M059J (cell line): ENCODE measurements at regions not wholly inside any gene's neighbourhood (a gene's known extent, or its start where the extent isn't known, plus 50 kb on each side); places are given as distances from the start of the nearest gene placed in this dataset.
"Not testable (repeated sequence)": the region's sequence is repeated elsewhere in the genome, so short reads cannot be mapped to it uniquely, and the experiment has no call there.

ENCODE experiments used
- DNase-seq: peaks from one replicate; pipeline ENCODE4 v3.0.0-alpha.2; 2012; ENCODE audit warnings: low read depth

DNA sequence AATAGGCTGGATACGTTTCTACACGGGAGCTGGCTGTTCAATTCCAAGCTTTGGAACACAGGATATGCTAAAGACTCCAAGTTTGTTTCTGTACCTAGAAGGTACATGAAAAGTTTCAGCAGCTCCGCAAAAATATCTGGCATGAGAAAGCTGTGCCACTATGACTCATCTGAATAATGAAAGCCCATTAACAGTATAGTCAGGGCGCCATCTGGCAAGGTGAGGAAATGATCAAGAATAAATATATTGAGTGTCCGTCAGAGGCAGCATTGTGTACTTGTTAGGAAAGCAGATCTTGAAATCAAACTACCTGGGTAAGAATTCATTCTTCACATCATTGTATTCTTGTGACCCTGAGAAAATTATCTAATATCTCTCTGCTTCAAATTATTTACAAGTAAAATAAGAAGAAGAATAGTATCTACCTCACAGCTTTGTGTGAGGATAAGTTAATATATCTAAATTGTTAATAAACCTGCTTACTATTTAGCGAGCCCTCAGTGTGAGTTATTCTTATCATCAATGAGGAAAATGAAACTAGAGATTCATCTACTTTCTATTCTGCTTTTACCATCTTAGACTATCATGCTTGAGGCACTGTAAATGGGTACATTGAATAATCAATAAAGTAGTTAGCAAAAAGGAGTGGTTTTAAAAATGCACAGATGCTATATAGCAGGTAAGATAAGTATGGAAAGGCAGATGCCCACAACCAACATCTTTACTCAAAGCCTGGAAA, 53.5 kb downstream of the FSCB start:
- no peak for DNase-seq

DNA sequence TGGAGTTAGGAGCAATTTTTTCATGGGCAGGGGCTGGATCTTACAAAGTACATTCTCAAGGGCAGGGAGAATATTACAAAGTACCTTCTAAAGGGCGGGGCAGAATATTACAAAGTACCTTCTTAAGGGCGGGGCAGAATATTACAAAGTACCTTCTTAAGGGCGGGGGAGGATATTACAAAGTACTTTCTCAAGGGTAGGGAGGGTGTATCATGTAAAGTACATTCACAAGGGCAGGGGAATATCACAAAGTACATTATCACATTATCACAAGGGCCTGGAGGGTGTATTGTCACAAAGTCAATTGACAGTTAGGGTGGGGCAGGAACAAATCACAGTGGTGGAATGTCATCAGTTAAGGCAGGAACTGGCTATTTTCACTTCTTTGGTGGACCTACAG, 56.9 kb downstream of the FSCB start:
- not testable (repeated sequence) for DNase-seq

DNA sequence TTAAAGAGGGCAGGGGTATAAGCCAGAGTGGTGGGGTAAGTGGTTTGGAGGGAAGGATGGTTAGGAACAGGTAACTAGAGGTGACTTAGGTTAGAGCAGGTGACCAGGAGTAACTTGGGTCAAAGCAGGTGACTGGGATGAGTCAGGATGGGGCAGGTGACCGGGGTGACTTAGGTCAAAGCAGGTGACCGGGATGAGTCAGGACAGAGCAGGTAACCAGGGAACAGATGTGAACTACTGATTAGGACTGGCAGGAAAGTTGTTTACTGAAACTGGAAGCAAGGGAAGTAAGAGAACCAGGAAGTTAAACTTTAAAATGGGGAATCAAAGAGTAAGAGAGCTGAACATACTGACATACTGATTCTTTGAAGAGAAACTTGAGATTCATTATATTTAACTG, 57.4 kb downstream of the FSCB start:
- DNase-seq = no peak

DNA sequence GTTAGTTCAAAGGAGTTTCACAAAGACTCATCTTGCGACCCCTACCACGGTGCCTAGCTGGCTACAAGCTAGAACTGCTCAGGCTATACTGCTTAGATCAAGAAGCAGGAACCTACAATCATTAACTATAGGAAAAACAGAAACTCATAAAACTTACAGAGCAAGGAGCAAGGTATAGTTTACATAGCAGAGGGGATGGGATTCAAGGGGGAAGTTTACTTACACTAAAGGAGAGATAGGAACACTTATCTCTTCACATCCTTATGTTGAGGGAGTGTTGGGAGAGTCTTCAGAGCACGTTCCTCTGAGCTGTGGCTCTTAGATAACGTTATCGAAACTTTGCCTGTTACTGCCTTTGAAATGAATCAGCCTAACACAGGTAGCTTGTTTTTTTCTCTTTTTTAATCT, 58.1 kb downstream of the FSCB start:
- no peak for DNase-seq

DNA sequence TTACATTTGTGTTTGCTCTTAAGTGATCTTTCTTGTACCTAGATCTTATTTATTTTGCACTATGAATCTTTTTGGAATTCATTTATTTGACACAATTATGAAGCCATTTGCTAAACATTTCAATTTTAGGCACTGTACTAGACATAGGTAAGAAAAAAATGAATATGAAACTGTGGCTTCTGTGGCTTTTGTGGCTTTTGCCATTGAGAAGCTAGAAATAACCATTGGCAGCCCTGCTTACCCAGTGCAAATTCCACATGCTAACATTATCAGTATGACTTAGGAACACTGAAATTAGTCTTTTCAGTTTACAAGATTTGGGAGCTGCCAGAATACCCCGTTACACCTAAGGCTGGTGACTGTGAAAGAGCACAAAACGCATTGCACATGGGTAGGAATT, 60.1 kb downstream of the FSCB start:
- no peak for DNase-seq

DNA sequence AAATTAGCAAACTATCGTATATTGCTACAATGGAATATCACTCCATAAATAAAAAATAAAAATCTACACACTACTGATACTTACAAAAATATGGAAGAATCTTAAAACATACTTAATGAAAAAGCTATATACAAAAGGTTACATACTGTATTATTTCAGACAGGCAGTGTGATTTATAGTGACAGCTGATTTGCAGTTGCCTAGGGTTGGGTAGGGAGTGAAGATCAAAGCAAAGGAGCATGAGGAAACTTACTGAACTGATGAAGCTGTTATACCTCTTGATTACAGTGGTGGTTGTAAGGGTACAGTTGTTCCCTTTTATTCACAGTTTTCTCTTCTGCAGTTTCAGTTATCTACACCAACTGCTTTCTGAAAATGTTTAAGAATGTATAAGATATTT, 62.6 kb downstream of the FSCB start:
- DNase-seq = no peak

DNA sequence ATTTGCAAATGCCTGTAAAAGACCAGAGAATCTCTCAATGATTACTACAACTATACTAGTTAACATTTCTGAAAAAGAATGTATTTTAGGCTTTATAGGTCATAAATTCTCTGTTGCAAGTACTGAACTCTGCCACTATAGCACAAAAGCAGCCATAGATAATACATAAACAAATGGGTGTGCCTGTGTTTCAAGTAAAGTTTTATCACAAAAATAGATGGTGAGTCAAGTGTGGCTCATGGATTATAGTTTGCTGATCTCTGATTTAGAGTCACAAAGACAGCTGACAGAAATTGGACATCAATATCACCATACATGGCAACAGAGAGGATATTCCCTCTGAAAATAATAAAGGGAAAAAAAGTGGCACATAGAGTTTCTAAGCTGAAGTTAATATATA, 68.1 kb downstream of the FSCB start:
- DNase-seq = no peak

DNA sequence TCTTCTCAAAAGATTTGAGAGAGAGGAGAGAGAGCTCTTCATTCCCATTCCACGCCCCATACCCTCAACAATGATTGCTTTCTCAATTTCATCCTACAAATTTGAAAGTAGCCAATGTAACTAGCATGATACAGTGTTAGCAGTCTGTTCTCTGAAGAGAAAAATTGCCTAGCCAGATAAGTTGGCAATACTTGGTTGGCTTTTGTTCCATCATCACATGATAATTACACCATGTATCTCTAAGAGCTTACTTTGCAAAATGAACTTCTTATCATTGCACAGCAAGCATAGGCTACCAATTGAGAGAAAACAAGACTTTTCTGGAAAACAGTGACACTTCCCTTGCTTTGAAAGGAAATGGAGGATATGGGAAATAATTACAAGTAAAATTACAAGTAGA, 68.9 kb downstream of the FSCB start:
- no peak for DNase-seq

DNA sequence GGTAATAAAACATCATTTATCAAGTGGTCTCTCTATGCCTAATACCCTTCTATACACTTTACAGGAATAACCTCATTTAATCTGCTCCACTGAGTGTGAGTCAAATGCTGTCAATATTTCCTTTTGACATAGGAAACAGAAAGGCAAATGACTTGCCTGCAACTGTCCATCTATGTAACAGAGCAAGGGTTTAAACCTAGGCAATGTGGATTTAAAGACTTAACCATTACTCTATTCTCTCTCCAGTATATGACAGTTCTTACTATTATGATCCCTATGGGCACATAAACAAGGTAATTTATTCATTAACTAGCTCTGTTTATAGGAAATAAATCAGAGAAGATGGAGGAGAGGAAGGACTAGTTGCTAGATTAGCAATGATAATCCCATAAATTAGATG, 70.6 kb downstream of the FSCB start:
- no peak for DNase-seq

DNA sequence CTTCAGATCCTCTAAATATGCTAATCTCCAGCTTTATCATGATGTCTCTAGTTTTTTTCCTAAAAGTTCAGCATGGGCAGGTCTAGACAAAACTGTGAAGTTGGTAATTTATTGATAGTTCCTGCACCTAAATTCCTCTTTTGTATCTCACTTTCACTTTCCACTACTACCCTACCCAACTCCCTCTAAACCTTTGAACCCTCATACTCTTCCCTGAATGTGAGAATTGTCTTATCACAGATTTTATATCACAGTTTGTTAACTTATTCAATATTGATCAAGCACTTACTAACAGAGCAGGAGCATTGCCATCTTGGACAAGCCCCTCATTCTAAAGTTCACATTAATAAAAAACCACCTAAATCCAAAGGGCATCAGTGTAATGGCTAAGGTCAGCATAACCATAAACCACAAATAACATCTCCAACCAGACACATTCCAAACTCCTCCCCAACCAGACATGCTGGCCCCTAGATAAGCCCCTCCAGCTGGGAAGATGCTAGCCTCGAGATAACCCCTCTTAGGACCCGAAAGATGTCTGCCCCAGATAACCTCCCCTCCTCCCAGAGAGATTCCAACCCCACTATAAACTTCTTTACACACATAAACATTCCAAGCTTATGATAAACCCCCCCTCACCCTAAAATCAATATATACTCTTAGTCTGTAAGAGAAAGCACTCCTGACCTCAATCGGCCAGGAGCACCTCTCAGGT, 78.7 kb downstream of the FSCB start:
- DNase-seq = no peak

DNA sequence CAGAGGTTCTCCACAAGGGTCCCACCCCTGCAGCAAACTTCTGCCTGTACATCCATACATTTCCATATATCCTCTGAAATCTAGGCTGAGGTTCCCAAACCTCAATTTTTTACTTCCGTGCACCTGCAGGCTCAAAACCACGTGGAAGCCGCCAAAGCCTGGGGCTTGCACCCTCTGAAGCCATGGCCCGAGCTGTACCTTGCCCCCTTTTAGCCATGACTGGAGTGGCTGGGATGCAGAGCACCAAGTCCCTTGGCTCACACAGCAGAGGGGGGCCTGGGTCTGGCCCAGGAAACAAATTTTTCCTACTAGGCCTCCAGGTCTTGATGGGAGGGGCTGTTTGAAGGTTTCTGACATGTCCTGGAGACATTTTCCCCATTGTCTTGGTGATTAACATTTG, 84.4 kb downstream of the FSCB start:
- no peak for DNase-seq

DNA sequence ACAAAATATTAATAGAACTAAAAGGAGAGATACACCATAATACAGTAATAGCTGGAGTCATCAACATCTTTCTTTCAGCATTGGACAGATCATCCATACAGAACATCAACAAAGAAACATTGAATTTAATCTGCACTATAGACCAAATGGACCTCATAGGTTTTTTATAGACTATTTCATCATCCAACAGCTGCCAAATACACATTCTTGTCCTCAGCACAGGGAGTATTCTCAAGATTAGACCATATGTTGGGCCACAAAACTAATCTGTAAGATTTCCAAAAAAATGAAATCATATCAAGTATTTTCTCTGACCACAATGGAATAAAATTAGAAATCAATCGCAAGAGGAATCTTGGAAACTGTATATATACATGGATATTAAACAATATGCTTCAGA, 86.9 kb downstream of the FSCB start:
- no peak for DNase-seq

DNA sequence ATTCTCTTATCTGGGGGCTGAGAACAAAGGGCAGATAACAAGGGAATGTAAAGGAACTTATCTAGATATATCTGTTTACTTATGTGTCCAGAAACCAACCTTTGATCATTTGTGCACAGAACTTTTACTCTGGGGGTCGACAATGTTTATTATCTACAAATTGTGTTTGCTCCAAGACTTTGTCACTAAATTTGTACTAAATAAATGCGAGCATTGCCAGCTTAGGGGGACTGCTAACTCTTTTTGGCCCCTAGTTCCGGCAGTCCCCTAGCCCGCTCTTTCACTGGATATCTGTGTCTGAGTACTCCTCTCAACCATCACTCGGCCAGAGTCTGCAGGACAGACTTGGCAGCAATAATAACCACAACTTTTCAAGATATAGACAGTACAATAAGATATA, 88.2 kb downstream of the FSCB start:
- DNase-seq = no peak

DNA sequence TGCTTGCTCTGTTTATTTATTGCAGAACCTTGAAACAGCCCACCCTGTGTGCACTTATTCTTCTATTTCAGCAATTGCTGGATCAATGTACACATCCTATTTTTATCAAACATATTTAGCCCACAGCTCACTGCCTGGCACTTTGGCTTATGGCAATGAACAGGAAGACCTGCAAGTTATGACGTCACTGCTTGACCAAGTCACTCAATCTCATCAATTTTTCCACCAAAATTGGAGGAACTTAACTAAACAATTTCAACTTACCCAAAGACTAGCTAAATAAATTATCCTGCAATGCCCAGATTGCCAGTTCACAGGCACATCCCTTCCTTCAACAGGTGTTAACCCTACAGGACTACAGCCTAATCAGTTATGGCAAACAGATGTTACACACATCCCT, 89.3 kb downstream of the FSCB start:
- no peak for DNase-seq

DNA sequence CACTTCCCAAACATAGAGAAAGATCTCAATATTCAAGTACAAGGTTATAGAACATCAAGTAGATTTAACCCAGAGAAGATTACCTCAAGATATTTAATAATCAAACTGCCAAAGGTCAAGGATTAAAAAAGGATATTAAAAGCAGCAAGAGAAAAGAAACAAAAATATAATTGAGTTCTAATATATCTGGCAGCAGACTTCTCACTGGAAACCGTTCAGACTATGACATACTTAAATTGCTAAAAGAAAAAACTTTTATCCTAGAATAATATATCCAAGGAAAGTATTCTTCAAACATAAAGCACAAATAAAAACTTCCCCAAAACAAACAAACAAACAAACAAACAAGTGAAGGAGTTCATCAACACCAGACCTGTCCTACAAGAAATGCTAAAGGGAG, 92.4 kb downstream of the FSCB start:
- DNase-seq = no peak

DNA sequence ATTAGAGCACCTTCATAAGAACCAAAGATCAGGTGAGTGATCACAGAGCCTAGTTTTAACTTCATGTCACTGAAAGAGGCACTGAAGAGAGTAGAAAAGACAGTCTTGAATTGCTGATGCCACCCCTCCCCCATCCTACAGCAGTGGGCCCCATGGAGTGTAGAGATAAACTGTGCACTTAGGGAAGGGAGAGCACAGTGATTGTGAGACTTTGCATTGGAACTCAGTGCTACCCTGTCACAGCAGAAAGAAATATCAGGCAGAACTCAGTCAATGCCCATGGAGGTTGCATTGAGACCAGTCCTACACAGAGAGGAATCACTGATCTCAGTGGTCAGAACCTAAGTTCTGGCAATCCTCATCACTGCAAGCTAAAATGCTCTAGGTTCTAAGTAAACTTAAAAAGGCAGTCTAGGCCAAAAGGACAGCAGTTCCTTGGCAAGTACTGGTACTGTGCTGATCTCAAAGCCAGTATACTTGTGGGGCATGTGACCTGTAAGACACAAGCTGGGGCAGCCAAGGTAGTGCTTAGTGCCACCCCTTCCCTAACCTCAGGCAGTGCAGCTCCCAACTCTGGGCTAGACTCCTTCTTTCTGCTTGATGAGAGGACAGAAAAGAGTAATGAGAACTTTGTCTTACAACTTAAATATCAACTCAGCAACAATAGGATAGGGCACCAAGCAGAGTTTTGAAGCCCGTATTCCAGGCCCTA, 94.1 kb downstream of the FSCB start:
- no peak for DNase-seq

DNA sequence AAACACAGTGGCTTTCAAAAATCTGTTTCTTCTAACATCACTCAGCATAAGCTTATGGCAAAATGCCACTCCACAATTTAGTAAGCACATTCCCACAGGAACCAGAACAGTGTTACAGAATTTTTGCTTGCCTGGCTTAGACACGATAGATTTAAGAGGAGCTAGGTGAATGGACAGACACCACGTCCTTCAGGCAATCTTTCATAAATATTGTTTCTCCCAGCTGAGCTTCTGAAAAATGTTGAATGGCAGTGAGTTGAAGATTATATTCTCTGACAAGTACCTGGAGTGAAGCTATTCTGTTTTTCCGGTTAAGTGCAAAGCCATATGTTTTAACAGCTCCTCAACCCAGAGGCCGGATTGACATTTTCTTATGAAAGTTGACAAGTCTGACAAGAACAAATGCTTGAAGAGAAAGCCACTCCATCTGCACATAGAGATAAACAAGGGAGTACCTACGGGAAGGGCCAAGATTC, 102.0 kb downstream of the FSCB start:
- DNase-seq = no peak

DNA sequence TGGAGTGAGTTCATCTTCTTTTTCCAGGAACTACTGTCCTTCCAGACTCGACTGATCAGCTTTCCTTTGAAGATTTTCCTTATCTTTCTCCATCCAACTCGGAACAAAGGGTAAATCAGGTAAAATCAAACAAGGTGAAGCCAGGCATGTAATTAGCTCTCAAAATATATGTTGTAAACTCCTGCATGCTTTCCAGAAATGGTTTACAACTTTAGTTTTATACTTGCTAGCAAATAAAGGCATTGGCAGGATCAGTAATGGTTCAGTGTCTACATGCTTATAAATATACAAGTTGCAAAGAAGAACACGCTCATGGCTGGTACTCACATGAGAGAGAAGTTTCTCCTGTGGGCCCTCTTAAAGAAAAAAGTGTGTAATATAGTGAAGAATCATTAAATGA, 102.5 kb downstream of the FSCB start:
- no peak for DNase-seq

DNA sequence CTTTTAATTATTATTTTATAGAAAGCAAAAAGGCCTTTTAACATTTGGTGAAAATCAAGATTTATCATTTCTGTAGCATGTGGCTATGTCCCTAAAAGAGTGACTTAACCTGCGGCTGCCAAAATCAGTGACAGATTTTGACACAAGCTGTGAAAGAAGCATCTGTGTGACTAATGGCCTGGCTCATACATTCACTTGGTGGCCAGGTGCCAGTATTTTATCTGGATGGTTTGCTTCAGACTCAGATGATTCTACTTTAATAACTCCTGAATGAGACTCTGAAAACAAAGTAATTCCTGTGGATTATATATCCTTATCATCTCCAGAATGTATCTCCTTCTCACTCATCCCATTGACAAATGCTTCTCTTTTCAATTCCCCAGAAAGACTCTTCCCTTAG, 103.0 kb downstream of the FSCB start:
- DNase-seq = no peak

DNA sequence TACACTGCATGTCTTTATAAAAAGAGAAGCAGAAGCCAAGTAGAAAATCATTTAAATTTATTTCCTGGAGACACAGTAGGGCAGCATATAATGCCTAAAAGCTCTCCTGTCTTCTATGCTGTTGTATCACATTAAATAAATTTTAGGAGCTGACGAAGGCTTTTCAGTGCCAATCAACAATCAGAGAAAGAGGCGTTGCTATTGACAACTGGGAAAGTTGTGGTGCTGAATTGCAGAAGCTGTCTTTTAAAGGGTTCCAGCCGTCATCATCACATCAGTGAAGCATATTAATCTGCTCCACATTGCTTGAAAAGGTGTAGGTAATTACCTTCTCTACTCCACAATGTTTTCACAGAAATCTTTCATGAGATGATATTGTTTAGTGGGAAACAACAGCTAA, 103.9 kb downstream of the FSCB start:
- DNase-seq = no peak

DNA sequence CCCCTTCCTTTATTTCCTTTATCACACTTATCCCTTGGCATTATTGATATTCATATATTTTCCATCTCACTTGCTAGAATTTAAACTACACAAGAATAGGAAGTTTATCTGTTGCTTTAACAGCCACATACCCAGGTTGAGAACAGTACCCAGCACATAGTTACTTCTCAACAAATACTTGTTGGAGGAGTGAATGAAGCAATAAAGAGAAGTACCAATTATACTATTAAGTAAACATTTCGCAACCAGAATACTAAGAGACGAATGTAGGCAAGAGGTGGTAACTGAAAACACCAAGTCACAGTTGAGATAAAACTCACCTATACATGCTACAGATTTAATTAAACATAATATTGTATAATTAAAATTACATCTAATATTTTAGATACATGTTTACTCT, 110.9 kb downstream of the FSCB start:
- no peak for DNase-seq

DNA sequence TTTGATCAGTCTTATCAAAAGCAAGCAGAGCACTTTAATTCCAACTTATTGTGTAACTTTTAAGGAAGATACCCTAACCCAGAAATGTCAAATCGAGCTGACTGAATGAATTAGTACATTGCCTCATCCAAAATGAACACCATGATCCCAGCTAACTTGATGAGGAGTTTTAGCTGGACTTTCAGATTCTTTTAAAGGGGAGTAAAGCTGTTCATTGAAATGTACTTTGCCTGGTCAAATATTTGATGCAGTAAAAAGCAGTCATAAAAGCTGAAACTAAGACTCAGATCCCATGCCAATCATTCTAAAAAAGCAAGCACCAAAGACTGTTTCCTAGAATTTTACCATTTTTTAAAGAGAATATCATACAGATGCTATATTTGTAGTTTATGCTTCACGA, 114.1 kb downstream of the FSCB start:
- no peak for DNase-seq

DNA sequence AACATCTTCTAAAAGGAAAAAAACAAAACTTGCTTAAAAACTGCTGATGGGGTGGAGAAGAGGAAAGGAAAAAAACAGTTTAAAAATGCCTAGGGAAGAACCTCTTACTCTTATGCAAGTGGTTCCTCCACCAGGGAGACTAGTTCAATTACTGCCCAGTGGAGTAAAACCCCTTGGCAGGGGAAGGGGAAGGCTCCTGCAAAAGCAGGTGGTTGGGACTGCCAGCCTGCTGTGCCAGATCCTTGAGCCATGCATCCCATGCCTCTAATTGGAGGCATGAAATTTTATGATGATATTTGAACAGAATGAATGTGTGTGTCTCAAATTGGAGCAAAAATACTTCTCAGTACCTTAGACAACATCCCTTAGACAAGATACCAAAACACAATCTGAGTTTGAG, 118.8 kb downstream of the FSCB start:
- no peak for DNase-seq
